Liver (tissue), 3 donors: ENCODE measurements at regions not wholly inside any gene's neighbourhood (a gene's known extent, or its start where the extent isn't known, plus 50 kb on each side); places are given as distances from the start of the nearest gene placed in this dataset.

Experiments
- ATF3 ChIP-seq: IDR thresholded peaks from 2 replicates; pipeline ENCODE4 v1.6.1; 2016; ENCODE audit warnings: antibody characterized with exemption
- CTCF ChIP-seq: fragments of 150-350 bp; IDR thresholded peaks from 2 replicates; pipeline ENCODE4 v1.5.1; 2017; ENCODE audit warnings: improper control_type of control experiment, low read depth, low read length; ENCODE audit not compliant: missing input control
- FOXA1 ChIP-seq: IDR thresholded peaks from 2 replicates; pipeline ENCODE4 v1.6.1; 2016; ENCODE audit warnings: antibody characterized with exemption
- GABPA ChIP-seq, 2 donors: IDR thresholded peaks in 1 of 2; conservative IDR thresholded peaks in 1 of 2; 2 replicates each; pipeline ENCODE4 v1.6.1; 2016; ENCODE audit warnings: antibody characterized with exemption in 2 of 2, mild to moderate bottlenecking in 1 of 2, moderate library complexity in 1 of 2
- JUND ChIP-seq, 2 donors: IDR thresholded peaks; 2 replicates each; pipeline ENCODE4 v1.6.1; 2016; ENCODE audit warnings: antibody characterized with exemption in 2 of 2
- MAX ChIP-seq: IDR thresholded peaks from 2 replicates; pipeline ENCODE4 v1.6.1; 2016; ENCODE audit warnings: antibody characterized with exemption
- RAD21 ChIP-seq, 2 donors: IDR thresholded peaks; 2 replicates each; pipeline ENCODE4 v1.6.1; 2016; ENCODE audit warnings: antibody characterized with exemption in 2 of 2, mild to moderate bottlenecking in 2 of 2
- REST ChIP-seq: IDR thresholded peaks from 2 replicates; pipeline ENCODE4 v1.6.1; 2016; ENCODE audit warnings: antibody characterized with exemption, mild to moderate bottlenecking
- RXRA ChIP-seq, 2 donors: IDR thresholded peaks; 2 replicates each; pipeline ENCODE4 v1.6.1; 2017 to 2018; ENCODE audit warnings: antibody characterized with exemption in 2 of 2, mild to moderate bottlenecking in 1 of 2
- SP1 ChIP-seq: IDR thresholded peaks from 2 replicates; pipeline ENCODE4 v1.6.1; 2018; ENCODE audit warnings: antibody characterized with exemption, mild to moderate bottlenecking
- TAF1 ChIP-seq: conservative IDR thresholded peaks from 2 replicates; pipeline ENCODE4 v1.6.1; 2016; ENCODE audit warnings: antibody characterized with exemption, mild to moderate bottlenecking
- YY1 ChIP-seq: IDR thresholded peaks from 2 replicates; pipeline ENCODE4 v1.6.1; 2016; ENCODE audit warnings: antibody characterized with exemption, mild to moderate bottlenecking
- ZBTB33 ChIP-seq: IDR thresholded peaks from 2 replicates; pipeline ENCODE4 v1.6.1; 2016; ENCODE audit warnings: antibody characterized with exemption
- donor health status: healthy.
- donor health status: healthy.

- TF ChIP-seq CTCF (no peak), TAF1 (no peak), ATF3 (no peak), RAD21 (IDR thresholded peaks at IDR 0.05) (no peak), REST (no peak), YY1 (no peak), MAX (no peak), GABPA (IDR thresholded peaks at IDR 0.05 in 1 of 2, conservative IDR thresholded peaks at IDR 0.05 in 1 of 2) (no peak), ZBTB33 (no peak), JUND (IDR thresholded peaks at IDR 0.05) (no peak), RXRA (IDR thresholded peaks at IDR 0.05) (no peak), FOXA1 (no peak), SP1 (no peak)
Measured at GRCh38 chr3:139239550-139239949, 104.3 kb upstream of the MRPS22 start.
